ENCODE measurements at regions not wholly inside any gene's neighbourhood (a gene's known extent, or its start where the extent isn't known, plus 50 kb on each side); places are given as distances from the start of the nearest gene placed in this dataset.

- Histone ChIP-seq H4K91ac (ENCODE audit: low read length) (no peak overlapping the region), H3K27ac (ENCODE audit: low read length, poor library complexity, severe bottlenecking) (no peak overlapping the region), H2BK15ac (ENCODE audit: low read depth, poor library complexity, severe bottlenecking) (no peak overlapping the region), H3K4ac (ENCODE audit: low read depth in 1 of 2, low read length in 2 of 2) (no peak overlapping the region), H2AK5ac (ENCODE audit: low read length, severe bottlenecking) (no peak overlapping the region), H3K4me3 (ENCODE audit: insufficient read depth in 1 of 2, low read depth in 1 of 2, low read length in 2 of 2) (no peak overlapping the region), H4K8ac (ENCODE audit: low read length) (no peak overlapping the region), H2BK12ac (ENCODE audit: low read length in 2 of 2) (no peak overlapping the region), H3K9ac (ENCODE audit: low read length) (no peak overlapping the region), H3K27me3 (ENCODE audit: control insufficient read depth in 1 of 2, insufficient read depth in 1 of 2, low read length in 2 of 2) (no peaks in the 10 kb centered on the region), H2BK5ac (ENCODE audit: low read depth, low read length, poor library complexity, severe bottlenecking) (no peak overlapping the region), H3K23ac (ENCODE audit: low read length in 2 of 2) (no peak overlapping the region), H3K4me1 (ENCODE audit: control insufficient read depth, insufficient read depth, low read depth, low read length) (no peaks in the 10 kb centered on the region), H2BK120ac (ENCODE audit: low read depth, low read length) (no peak overlapping the region), H3K79me1 (replicated peaks; ENCODE audit: low read length, poor library complexity, severe bottlenecking) (no peaks in the 10 kb centered on the region), H3K14ac (ENCODE audit: low read length in 2 of 2) (no peak overlapping the region), H2AFZ (ENCODE audit: low read depth, low read length) (no peak overlapping the region), H3K9me3 (ENCODE audit: control insufficient read depth, low read length) (no peaks in the 10 kb centered on the region), H3K18ac (ENCODE audit: low read depth in 1 of 2, low read length in 2 of 2) (no peak overlapping the region), H3K4me2 (ENCODE audit: low read length, poor library complexity, severe bottlenecking) (no peak overlapping the region), H3K36me3 (ENCODE audit: control insufficient read depth in 1 of 2, insufficient read depth in 2 of 2, low read depth in 1 of 2, low read length in 2 of 2) (no peaks in the 10 kb centered on the region)
- no peak for DNase-seq
- 95% methylated on average over 1 of the region's 4 CpGs for WGBS
Observed at GRCh38 chr1:104791030-104791429, 1041.3 kb downstream of the AMY1C start.

DNA sequence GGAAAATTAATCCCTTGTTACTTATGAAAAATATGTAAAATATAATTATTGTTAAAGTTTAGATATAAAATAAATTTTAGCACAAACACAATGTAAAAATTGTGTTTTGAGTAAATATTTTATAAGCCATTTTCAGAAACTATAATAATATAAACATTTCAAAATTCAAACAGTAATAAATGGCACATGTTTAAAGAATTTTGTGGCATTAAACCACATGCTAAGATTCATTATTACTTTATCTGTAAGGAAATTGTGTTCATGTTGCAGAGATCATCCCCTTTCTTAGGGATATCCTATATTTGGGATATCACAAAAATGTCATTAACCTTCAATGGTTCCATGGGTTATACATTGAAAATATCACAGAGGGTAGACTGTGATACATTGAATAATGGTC, 1044.3 kb downstream of the AMY1C start:
- no peaks in the 10 kb centered on the region for H3K27me3 ChIP-seq (ENCODE audit: control insufficient read depth in 1 of 2, insufficient read depth in 1 of 2, low read length in 2 of 2)
- no peak overlapping the region for H2BK15ac ChIP-seq (ENCODE audit: low read depth, poor library complexity, severe bottlenecking)
- no peak overlapping the region for H2BK12ac ChIP-seq (ENCODE audit: low read length in 2 of 2)
- no peaks in the 10 kb centered on the region for H3K9me3 ChIP-seq (ENCODE audit: control insufficient read depth, low read length)
- H2AK5ac ChIP-seq (ENCODE audit: low read length, severe bottlenecking): no peak overlapping the region
- no peak overlapping the region for H2BK120ac ChIP-seq (ENCODE audit: low read depth, low read length)
- DNase-seq: no peak
- H3K18ac ChIP-seq (ENCODE audit: low read depth in 1 of 2, low read length in 2 of 2): no peak overlapping the region
- no peak overlapping the region for H3K27ac ChIP-seq (ENCODE audit: low read length, poor library complexity, severe bottlenecking)
- H2BK5ac ChIP-seq (ENCODE audit: low read depth, low read length, poor library complexity, severe bottlenecking): no peak overlapping the region
- H4K91ac ChIP-seq (ENCODE audit: low read length): no peak overlapping the region
- H3K4me2 ChIP-seq (ENCODE audit: low read length, poor library complexity, severe bottlenecking): no peak overlapping the region
- H3K9ac ChIP-seq (ENCODE audit: low read length): no peak overlapping the region
- H4K8ac ChIP-seq (ENCODE audit: low read length): no peak overlapping the region
- H3K36me3 ChIP-seq (ENCODE audit: control insufficient read depth in 1 of 2, insufficient read depth in 2 of 2, low read depth in 1 of 2, low read length in 2 of 2): no peaks in the 10 kb centered on the region
- no peak overlapping the region for H2AFZ ChIP-seq (ENCODE audit: low read depth, low read length)
- H3K4me3 ChIP-seq (ENCODE audit: insufficient read depth in 1 of 2, low read depth in 1 of 2, low read length in 2 of 2): no peak overlapping the region
- H3K23ac ChIP-seq (ENCODE audit: low read length in 2 of 2): no peak overlapping the region
- H3K4me1 ChIP-seq (ENCODE audit: control insufficient read depth, insufficient read depth, low read depth, low read length): no peaks in the 10 kb centered on the region
- no peak overlapping the region for H3K4ac ChIP-seq (ENCODE audit: low read depth in 1 of 2, low read length in 2 of 2)
- no peak overlapping the region for H3K14ac ChIP-seq (ENCODE audit: low read length in 2 of 2)
- no peaks in the 10 kb centered on the region for H3K79me1 ChIP-seq (replicated peaks; ENCODE audit: low read length, poor library complexity, severe bottlenecking)

GRCh38 chr1:104795931-104796330, 1046.2 kb downstream of the AMY1C start:
- H3K27ac ChIP-seq (ENCODE audit: low read length, poor library complexity, severe bottlenecking): no peak overlapping the region
- H2AK5ac ChIP-seq (ENCODE audit: low read length, severe bottlenecking): no peak overlapping the region
- H3K14ac ChIP-seq (ENCODE audit: low read length in 2 of 2): no peak overlapping the region
- H2BK12ac ChIP-seq (ENCODE audit: low read length in 2 of 2): no peak overlapping the region
- no peak overlapping the region for H4K8ac ChIP-seq (ENCODE audit: low read length)
- no peak overlapping the region for H3K9ac ChIP-seq (ENCODE audit: low read length)
- no peak overlapping the region for H3K4me2 ChIP-seq (ENCODE audit: low read length, poor library complexity, severe bottlenecking)
- no peak overlapping the region for H2BK15ac ChIP-seq (ENCODE audit: low read depth, poor library complexity, severe bottlenecking)
- H3K27me3 ChIP-seq (ENCODE audit: control insufficient read depth in 1 of 2, insufficient read depth in 1 of 2, low read length in 2 of 2): no peaks in the 10 kb centered on the region
- 91% methylated on average over 4 of the region's 6 CpGs for WGBS
- H2AFZ ChIP-seq (ENCODE audit: low read depth, low read length): no peak overlapping the region
- no peak overlapping the region for H2BK5ac ChIP-seq (ENCODE audit: low read depth, low read length, poor library complexity, severe bottlenecking)
- no peak for DNase-seq
- no peak overlapping the region for H3K23ac ChIP-seq (ENCODE audit: low read length in 2 of 2)
- H3K79me1 ChIP-seq (replicated peaks; ENCODE audit: low read length, poor library complexity, severe bottlenecking): no peaks in the 10 kb centered on the region
- no peak overlapping the region for H3K18ac ChIP-seq (ENCODE audit: low read depth in 1 of 2, low read length in 2 of 2)
- H3K4me1 ChIP-seq (ENCODE audit: control insufficient read depth, insufficient read depth, low read depth, low read length): no peaks in the 10 kb centered on the region
- no peak overlapping the region for H2BK120ac ChIP-seq (ENCODE audit: low read depth, low read length)
- H3K9me3 ChIP-seq (ENCODE audit: control insufficient read depth, low read length): no peaks in the 10 kb centered on the region
- H4K91ac ChIP-seq (ENCODE audit: low read length): no peak overlapping the region
- no peaks in the 10 kb centered on the region for H3K36me3 ChIP-seq (ENCODE audit: control insufficient read depth in 1 of 2, insufficient read depth in 2 of 2, low read depth in 1 of 2, low read length in 2 of 2)
- no peak overlapping the region for H3K4me3 ChIP-seq (ENCODE audit: insufficient read depth in 1 of 2, low read depth in 1 of 2, low read length in 2 of 2)
- no peak overlapping the region for H3K4ac ChIP-seq (ENCODE audit: low read depth in 1 of 2, low read length in 2 of 2)

GRCh38 chr1:104797982-104798381, 1048.3 kb downstream of the AMY1C start:
- H4K8ac ChIP-seq (ENCODE audit: low read length): no peak overlapping the region
- no peak overlapping the region for H2BK5ac ChIP-seq (ENCODE audit: low read depth, low read length, poor library complexity, severe bottlenecking)
- no peaks in the 10 kb centered on the region for H3K4me1 ChIP-seq (ENCODE audit: control insufficient read depth, insufficient read depth, low read depth, low read length)
- no peak overlapping the region for H3K23ac ChIP-seq (ENCODE audit: low read length in 2 of 2)
- no peak overlapping the region for H3K18ac ChIP-seq (ENCODE audit: low read depth in 1 of 2, low read length in 2 of 2)
- no peak overlapping the region for H3K4me2 ChIP-seq (ENCODE audit: low read length, poor library complexity, severe bottlenecking)
- H2BK12ac ChIP-seq (ENCODE audit: low read length in 2 of 2): no peak overlapping the region
- no peak for DNase-seq
- H3K9ac ChIP-seq (ENCODE audit: low read length): no peak overlapping the region
- no peak overlapping the region for H2BK120ac ChIP-seq (ENCODE audit: low read depth, low read length)
- no peak overlapping the region for H2BK15ac ChIP-seq (ENCODE audit: low read depth, poor library complexity, severe bottlenecking)
- no peak overlapping the region for H4K91ac ChIP-seq (ENCODE audit: low read length)
- H3K14ac ChIP-seq (ENCODE audit: low read length in 2 of 2): no peak overlapping the region
- no peak overlapping the region for H3K27ac ChIP-seq (ENCODE audit: low read length, poor library complexity, severe bottlenecking)
- no peak overlapping the region for H3K4ac ChIP-seq (ENCODE audit: low read depth in 1 of 2, low read length in 2 of 2)
- no peaks in the 10 kb centered on the region for H3K79me1 ChIP-seq (replicated peaks; ENCODE audit: low read length, poor library complexity, severe bottlenecking)
- H3K4me3 ChIP-seq (ENCODE audit: insufficient read depth in 1 of 2, low read depth in 1 of 2, low read length in 2 of 2): no peak overlapping the region
- no peaks in the 10 kb centered on the region for H3K36me3 ChIP-seq (ENCODE audit: control insufficient read depth in 1 of 2, insufficient read depth in 2 of 2, low read depth in 1 of 2, low read length in 2 of 2)
- no peak overlapping the region for H2AK5ac ChIP-seq (ENCODE audit: low read length, severe bottlenecking)
- no peak overlapping the region for H2AFZ ChIP-seq (ENCODE audit: low read depth, low read length)
- 88% methylated on average over 2 of the region's 2 CpGs for WGBS
- H3K27me3 ChIP-seq (ENCODE audit: control insufficient read depth in 1 of 2, insufficient read depth in 1 of 2, low read length in 2 of 2): no peaks in the 10 kb centered on the region
- no peaks in the 10 kb centered on the region for H3K9me3 ChIP-seq (ENCODE audit: control insufficient read depth, low read length)
